ENCODE measurements at regions not wholly inside any gene's neighbourhood (a gene's known extent, or its start where the extent isn't known, plus 50 kb on each side); places are given as distances from the start of the nearest gene placed in this dataset.

GRCh38 chr5:159786901-159787691 lies 129.2 kb upstream of the ADRA1B start:
- H3K27ac Mint-ChIP-seq (ENCODE audit: unreplicated experiment): no peak overlapping the region
- no peak for TF ChIP-seq CTCF (IDR thresholded peaks at IDR 0.05; ENCODE audit: partially characterized antibody, unreplicated experiment)

GRCh38 chr5:159787837-159788236 lies 128.4 kb upstream of the ADRA1B start:
- H3K27me3 Mint-ChIP-seq (ENCODE audit: unreplicated experiment): no peaks in the 10 kb centered on the region
- no peak for TF ChIP-seq CTCF (IDR thresholded peaks at IDR 0.05; ENCODE audit: partially characterized antibody, unreplicated experiment)

More at GRCh38 chr5:159786901-159787691, 129.2 kb upstream of the ADRA1B start:
- no peaks in the 10 kb centered on the region for H3K36me3 Mint-ChIP-seq (ENCODE audit: unreplicated experiment)
- no peak overlapping the region for H3K4me3 Mint-ChIP-seq (ENCODE audit: unreplicated experiment)
- H3K4me1 Mint-ChIP-seq (ENCODE audit: low read depth, unreplicated experiment): no peaks in the 10 kb centered on the region
- H3K27me3 Mint-ChIP-seq (ENCODE audit: unreplicated experiment): no peaks in the 10 kb centered on the region
- no peak for DNase-seq
- H3K9me3 Mint-ChIP-seq (ENCODE audit: unreplicated experiment): no peaks in the 10 kb centered on the region

DNA sequence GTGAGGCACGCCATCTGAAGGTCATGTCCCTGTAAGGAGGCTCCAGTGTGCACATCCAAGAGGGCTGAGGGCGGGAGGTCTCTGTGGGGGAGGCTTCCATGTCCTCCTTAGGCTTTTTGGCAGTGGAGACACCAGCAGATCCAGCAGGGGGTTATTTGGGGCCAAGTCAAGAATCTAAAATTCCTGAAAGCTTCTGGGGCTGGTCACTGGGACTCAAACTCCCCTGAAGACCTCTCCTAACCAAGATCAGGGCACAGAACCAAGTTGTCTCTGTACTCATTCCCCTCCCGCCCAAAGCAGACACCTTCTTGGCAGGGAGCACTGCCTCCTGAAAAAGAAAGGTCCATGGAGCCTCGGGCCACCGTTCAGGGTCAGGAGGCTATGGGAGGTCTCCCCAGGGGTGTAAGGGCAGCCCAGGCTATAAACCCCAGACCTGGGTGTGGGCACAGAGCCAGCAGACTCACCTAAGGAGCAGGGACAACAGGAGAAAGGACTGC lies 127.4 kb upstream of the ADRA1B start:
- Mint-ChIP-seq H3K9me3 (ENCODE audit: unreplicated experiment) (no peaks in the 10 kb centered on the region), H3K4me1 (ENCODE audit: low read depth, unreplicated experiment) (no peaks in the 10 kb centered on the region), H3K27ac (ENCODE audit: unreplicated experiment) (no peak overlapping the region), H3K27me3 (ENCODE audit: unreplicated experiment) (no peaks in the 10 kb centered on the region), H3K36me3 (ENCODE audit: unreplicated experiment) (no peaks in the 10 kb centered on the region), H3K4me3 (ENCODE audit: unreplicated experiment) (no peak overlapping the region)
- no peak for TF ChIP-seq CTCF (IDR thresholded peaks at IDR 0.05; ENCODE audit: partially characterized antibody, unreplicated experiment)
- no peak for DNase-seq

More at GRCh38 chr5:159787837-159788236, 128.4 kb upstream of the ADRA1B start:
- no peak for DNase-seq
- H3K36me3 Mint-ChIP-seq (ENCODE audit: unreplicated experiment): no peaks in the 10 kb centered on the region
- H3K4me1 Mint-ChIP-seq (ENCODE audit: low read depth, unreplicated experiment): no peaks in the 10 kb centered on the region
- no peak overlapping the region for H3K4me3 Mint-ChIP-seq (ENCODE audit: unreplicated experiment)
- no peaks in the 10 kb centered on the region for H3K9me3 Mint-ChIP-seq (ENCODE audit: unreplicated experiment)
- no peak overlapping the region for H3K27ac Mint-ChIP-seq (ENCODE audit: unreplicated experiment)

GRCh38 chr5:159792180-159792579 lies 124.1 kb upstream of the ADRA1B start:
- no peak for DNase-seq
- no peak overlapping the region for H3K27ac Mint-ChIP-seq (ENCODE audit: unreplicated experiment)
- H3K36me3 Mint-ChIP-seq (ENCODE audit: unreplicated experiment): no peaks in the 10 kb centered on the region
- no peaks in the 10 kb centered on the region for H3K9me3 Mint-ChIP-seq (ENCODE audit: unreplicated experiment)
- TF ChIP-seq CTCF (IDR thresholded peaks at IDR 0.05; ENCODE audit: partially characterized antibody, unreplicated experiment): no peak
- no peaks in the 10 kb centered on the region for H3K27me3 Mint-ChIP-seq (ENCODE audit: unreplicated experiment)
- no peaks in the 10 kb centered on the region for H3K4me1 Mint-ChIP-seq (ENCODE audit: low read depth, unreplicated experiment)
- H3K4me3 Mint-ChIP-seq (ENCODE audit: unreplicated experiment): no peak overlapping the region

- no peaks in the 10 kb centered on the region for H3K27me3 Mint-ChIP-seq (ENCODE audit: unreplicated experiment)
- DNase-seq: no peak
- no peak overlapping the region for H3K4me3 Mint-ChIP-seq (ENCODE audit: unreplicated experiment)
- H3K9me3 Mint-ChIP-seq (ENCODE audit: unreplicated experiment): no peaks in the 10 kb centered on the region
- H3K4me1 Mint-ChIP-seq (ENCODE audit: low read depth, unreplicated experiment): no peaks in the 10 kb centered on the region
- H3K27ac Mint-ChIP-seq (ENCODE audit: unreplicated experiment): no peak overlapping the region
- no peaks in the 10 kb centered on the region for H3K36me3 Mint-ChIP-seq (ENCODE audit: unreplicated experiment)
- TF ChIP-seq CTCF (IDR thresholded peaks at IDR 0.05; ENCODE audit: partially characterized antibody, unreplicated experiment): no peak
Observed at GRCh38 chr5:159797261-159797970, 118.9 kb upstream of the ADRA1B start.
